ENCODE measurements at regions not wholly inside any gene's neighbourhood (a gene's known extent, or its start where the extent isn't known, plus 50 kb on each side); places are given as distances from the start of the nearest gene placed in this dataset.

DNA sequence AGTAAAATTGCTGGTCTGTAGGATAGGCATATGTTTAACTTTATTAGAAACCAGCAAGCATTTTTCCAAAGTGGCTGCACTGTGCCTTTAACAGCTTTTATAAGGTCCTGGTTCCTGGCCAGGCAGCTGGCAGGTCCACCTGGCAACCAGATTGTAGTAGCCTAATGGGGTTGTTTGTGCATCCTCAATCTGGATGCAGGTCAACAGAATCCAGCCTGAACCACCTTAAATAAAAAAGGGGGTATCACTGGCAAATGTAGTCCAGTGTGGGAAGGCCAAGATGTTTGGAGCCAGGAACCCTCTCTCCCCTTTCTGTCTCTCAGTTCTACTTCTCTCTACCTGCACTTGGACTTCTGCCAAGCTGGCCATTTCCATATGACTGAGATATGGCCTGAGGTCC lies 200.3 kb downstream of the ZNF621 start:
- H3K9me3 ChIP-seq (replicated peaks in 1 of 2; ENCODE audit: control insufficient read depth in 1 of 2, insufficient read depth in 1 of 2, low read length in 2 of 2) = peaks cover 0 to 6% of the 10 kb centered on the region in 2 donors
- H3K27me3 ChIP-seq (ENCODE audit: control insufficient read depth in 2 of 2, insufficient read depth in 2 of 2, low read length in 2 of 2) = no peaks in the 10 kb centered on the region
- H3K4me2 ChIP-seq (replicated peaks; ENCODE audit: extremely low read depth, low read length, poor library complexity, severe bottlenecking) = no peak overlapping the region
- no peak overlapping the region for H3K27ac ChIP-seq (ENCODE audit: low read depth in 1 of 2, low read length in 2 of 2)
- intact Hi-C loops (cut with micrococcal nuclease) = no loop called here
- Mint-ChIP-seq H3K4me1 (no peaks in the 10 kb centered on the region), H3K27ac (no peak overlapping the region), H3K27me3 (ENCODE audit: low read depth in 3 of 3) (peaks cover 1 to 5% (median 5%) of the 10 kb centered on the region in 3 donors), H3K4me3 (no peak overlapping the region), H3K9me3 (peaks cover 3 to 15% (median 8%) of the 10 kb centered on the region in 7 donors), H3K36me3 (no peaks in the 10 kb centered on the region)
- no peaks in the 10 kb centered on the region for H3K4me1 ChIP-seq (ENCODE audit: control insufficient read depth in 1 of 2, insufficient read depth in 2 of 2, low read length in 2 of 2)
- no peak overlapping the region for H3K9ac ChIP-seq (ENCODE audit: insufficient read depth, low read length, poor library complexity, severe bottlenecking)
- no peaks in the 10 kb centered on the region for H3K79me2 ChIP-seq (ENCODE audit: insufficient read depth, low read length)
- no peaks in the 10 kb centered on the region for H4K20me1 ChIP-seq (ENCODE audit: insufficient read depth, low read length)
- H3K36me3 ChIP-seq (replicated peaks in 1 of 2; ENCODE audit: control insufficient read depth in 1 of 2, insufficient read depth in 2 of 2, low read length in 2 of 2) = no peaks in the 10 kb centered on the region
- no peak overlapping the region for H2AFZ ChIP-seq (ENCODE audit: insufficient read depth, low read depth, low read length, poor library complexity, severe bottlenecking)
- TF ChIP-seq, protein P1, sequence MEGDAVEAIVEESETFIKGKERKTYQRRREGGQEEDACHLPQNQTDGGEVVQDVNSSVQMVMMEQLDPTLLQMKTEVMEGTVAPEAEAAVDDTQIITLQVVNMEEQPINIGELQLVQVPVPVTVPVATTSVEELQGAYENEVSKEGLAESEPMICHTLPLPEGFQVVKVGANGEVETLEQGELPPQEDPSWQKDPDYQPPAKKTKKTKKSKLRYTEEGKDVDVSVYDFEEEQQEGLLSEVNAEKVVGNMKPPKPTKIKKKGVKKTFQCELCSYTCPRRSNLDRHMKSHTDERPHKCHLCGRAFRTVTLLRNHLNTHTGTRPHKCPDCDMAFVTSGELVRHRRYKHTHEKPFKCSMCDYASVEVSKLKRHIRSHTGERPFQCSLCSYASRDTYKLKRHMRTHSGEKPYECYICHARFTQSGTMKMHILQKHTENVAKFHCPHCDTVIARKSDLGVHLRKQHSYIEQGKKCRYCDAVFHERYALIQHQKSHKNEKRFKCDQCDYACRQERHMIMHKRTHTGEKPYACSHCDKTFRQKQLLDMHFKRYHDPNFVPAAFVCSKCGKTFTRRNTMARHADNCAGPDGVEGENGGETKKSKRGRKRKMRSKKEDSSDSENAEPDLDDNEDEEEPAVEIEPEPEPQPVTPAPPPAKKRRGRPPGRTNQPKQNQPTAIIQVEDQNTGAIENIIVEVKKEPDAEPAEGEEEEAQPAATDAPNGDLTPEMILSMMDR (IDR thresholded peaks at IDR 0.05) = no peak
- no peak for DNase-seq
- H3K4me3 ChIP-seq (replicated peaks in 1 of 3; ENCODE audit: low read depth in 2 of 3, low read length in 3 of 3) = no peak overlapping the region

DNA sequence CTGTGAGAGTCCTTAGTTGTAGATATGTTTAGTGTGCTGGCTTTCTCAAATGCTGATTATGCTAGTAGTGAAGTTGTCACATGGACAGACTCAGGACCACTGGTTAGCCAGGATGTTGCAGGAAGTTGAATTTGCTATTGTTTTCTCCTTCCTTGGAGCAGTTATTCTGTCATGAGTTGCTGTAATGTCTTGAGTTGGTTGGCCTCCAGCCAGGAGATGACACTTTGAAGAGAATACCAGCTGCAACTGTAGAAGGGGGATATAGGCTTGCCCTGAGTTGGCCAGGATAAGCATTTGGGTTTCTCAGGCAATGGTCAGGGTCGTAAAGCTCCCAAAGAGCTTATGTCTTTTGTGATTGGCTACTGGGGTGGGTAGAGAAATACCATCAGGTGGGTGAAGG lies 206.7 kb downstream of the ZNF621 start:
- Histone ChIP-seq H4K20me1 (ENCODE audit: insufficient read depth, low read length) (no peaks in the 10 kb centered on the region), H3K27me3 (ENCODE audit: control insufficient read depth in 2 of 2, insufficient read depth in 2 of 2, low read length in 2 of 2) (no peaks in the 10 kb centered on the region), H2AFZ (ENCODE audit: insufficient read depth, low read depth, low read length, poor library complexity, severe bottlenecking) (no peak overlapping the region), H3K4me3 (replicated peaks in 1 of 3; ENCODE audit: low read depth in 2 of 3, low read length in 3 of 3) (no peak overlapping the region), H3K36me3 (replicated peaks in 1 of 2; ENCODE audit: control insufficient read depth in 1 of 2, insufficient read depth in 2 of 2, low read length in 2 of 2) (no peaks in the 10 kb centered on the region), H3K4me2 (replicated peaks; ENCODE audit: extremely low read depth, low read length, poor library complexity, severe bottlenecking) (no peak overlapping the region), H3K4me1 (ENCODE audit: control insufficient read depth in 1 of 2, insufficient read depth in 2 of 2, low read length in 2 of 2) (no peaks in the 10 kb centered on the region), H3K27ac (ENCODE audit: low read depth in 1 of 2, low read length in 2 of 2) (no peak overlapping the region), H3K9me3 (replicated peaks in 1 of 2; ENCODE audit: control insufficient read depth in 1 of 2, insufficient read depth in 1 of 2, low read length in 2 of 2) (peaks cover 9 to 10% of the 10 kb centered on the region in 2 donors), H3K79me2 (ENCODE audit: insufficient read depth, low read length) (no peaks in the 10 kb centered on the region), H3K9ac (ENCODE audit: insufficient read depth, low read length, poor library complexity, severe bottlenecking) (no peak overlapping the region)
- intact Hi-C loops (cut with micrococcal nuclease) = no loop called here
- Mint-ChIP-seq H3K27ac (no peak overlapping the region), H3K36me3 (no peaks in the 10 kb centered on the region), H3K4me3 (no peak overlapping the region), H3K4me1 (no peaks in the 10 kb centered on the region), H3K9me3 (peaks cover 11 to 40% (median 27%) of the 10 kb centered on the region in 7 donors), H3K27me3 (ENCODE audit: low read depth in 3 of 3) (peaks cover 0 to 3% (median 2%) of the 10 kb centered on the region in 3 donors)
- TF ChIP-seq, protein P1 (IDR thresholded peaks at IDR 0.05) = no peak
- WGBS (ENCODE audit: insufficient coverage) = 90% methylated on average over 1 of the region's 1 CpG
- no peak for DNase-seq

Measured in CD14-positive monocyte (primary cell).